Activated CD8-positive, alpha-beta T cell treated with anti-CD3 and anti-CD28 coated beads, Interleukin-2, amount 10 ng/mL, durations not matched to agents 7 days and 5 days (primary cell): ENCODE measurements at regions not wholly inside any gene's neighbourhood (a gene's known extent, or its start where the extent isn't known, plus 50 kb on each side); places are given as distances from the start of the nearest gene placed in this dataset.
"Not testable (repeated sequence)": the region's sequence is repeated elsewhere in the genome, so short reads cannot be mapped to it uniquely, and the experiment has no call there.

ENCODE experiments used
- ATAC-seq: fragments of 150-1000 bp; cut with Tn5 transposase; one replicate; pipeline ENCODE4 v1.10.0; 2021; ENCODE audit warnings: moderate library complexity
- CTCF ChIA-PET: fragments of 350-600 bp; sonication (Branson Sonifier 250); formaldehyde crosslinking; loops from one replicate; lab custom pipeline; 2021; ENCODE audit warnings: antibody characterized with exemption; lab: Charles Lee
- POLR2A ChIA-PET: fragments of 350-600 bp; sonication (Branson Sonifier 250); formaldehyde crosslinking; loops from one replicate; lab custom pipeline; 2021; ENCODE audit warnings: antibody characterized with exemption; lab: Charles Lee
- DNase-seq: peaks from one replicate; pipeline ENCODE4 v3.0.0-alpha.2; 2020
- H3K27ac Mint-ChIP-seq: one replicate; pipeline ENCODE4 v1.8.0; 2021; ENCODE audit warnings: mild to moderate bottlenecking, mixed read lengths
- H3K27me3 Mint-ChIP-seq: one replicate; pipeline ENCODE4 v1.8.0; 2021; ENCODE audit warnings: low read depth, mixed read lengths
- H3K36me3 Mint-ChIP-seq: one replicate; pipeline ENCODE4 v1.8.0; 2021; ENCODE audit warnings: low read depth, mixed read lengths
- H3K4me1 Mint-ChIP-seq: one replicate; pipeline ENCODE4 v1.8.0; 2021; ENCODE audit warnings: low read depth, mixed read lengths
- H3K4me3 Mint-ChIP-seq: one replicate; pipeline ENCODE4 v1.8.0; 2021; ENCODE audit warnings: mild to moderate bottlenecking, mixed read lengths
- H3K9me3 Mint-ChIP-seq: one replicate; pipeline ENCODE4 v1.8.0; 2022; ENCODE audit warnings: mixed read lengths; ENCODE audit not compliant: insufficient read depth

- H3K27me3 Mint-ChIP-seq, CTCF ChIA-PET, H3K36me3 Mint-ChIP-seq: not testable (repeated sequence)
Measured at GRCh38 chr22:10741776-10742630, 4786.0 kb upstream of the OR11H1 start.

GRCh38 chr22:10746382-10746781 is 4781.6 kb upstream of the OR11H1 start:
- H3K27me3 Mint-ChIP-seq, POLR2A ChIA-PET: not testable (repeated sequence)

More at GRCh38 chr22:10741776-10742630, 4786.0 kb upstream of the OR11H1 start:
- H3K4me3 Mint-ChIP-seq, DNase-seq, H3K27ac Mint-ChIP-seq, POLR2A ChIA-PET, ATAC-seq, H3K4me1 Mint-ChIP-seq: not testable (repeated sequence)
- H3K9me3 Mint-ChIP-seq, result peaks cover 54% of the 10 kb centered on the region

GRCh38 chr22:10747227-10747626 is 4780.8 kb upstream of the OR11H1 start:
- H3K36me3 Mint-ChIP-seq, DNase-seq, H3K27me3 Mint-ChIP-seq, H3K4me3 Mint-ChIP-seq, ATAC-seq, H3K4me1 Mint-ChIP-seq, CTCF ChIA-PET, POLR2A ChIA-PET, H3K27ac Mint-ChIP-seq: not testable (repeated sequence)
- peaks cover 37% of the 10 kb centered on the region for H3K9me3 Mint-ChIP-seq

More at GRCh38 chr22:10746382-10746781, 4781.6 kb upstream of the OR11H1 start:
- H3K4me3 Mint-ChIP-seq, ATAC-seq, H3K27ac Mint-ChIP-seq, H3K4me1 Mint-ChIP-seq, H3K36me3 Mint-ChIP-seq, DNase-seq, CTCF ChIA-PET: not testable (repeated sequence)
- H3K9me3 Mint-ChIP-seq, result peaks cover 37% of the 10 kb centered on the region

- H3K27me3 Mint-ChIP-seq, H3K36me3 Mint-ChIP-seq, H3K27ac Mint-ChIP-seq, DNase-seq, CTCF ChIA-PET, POLR2A ChIA-PET, ATAC-seq, H3K4me1 Mint-ChIP-seq, H3K4me3 Mint-ChIP-seq: not testable (repeated sequence)
- peaks cover 41% of the 10 kb centered on the region for H3K9me3 Mint-ChIP-seq
Measured at GRCh38 chr22:10748751-10749150, 4779.2 kb upstream of the OR11H1 start.

- H3K27ac Mint-ChIP-seq, POLR2A ChIA-PET, H3K36me3 Mint-ChIP-seq, H3K4me1 Mint-ChIP-seq, H3K27me3 Mint-ChIP-seq, CTCF ChIA-PET, DNase-seq, ATAC-seq, H3K4me3 Mint-ChIP-seq: not testable (repeated sequence)
- H3K9me3 Mint-ChIP-seq, result peaks cover 43% of the 10 kb centered on the region
Measured at GRCh38 chr22:10749423-10749822, 4778.6 kb upstream of the OR11H1 start.

GRCh38 chr22:10753566-10753965 is 4774.4 kb upstream of the OR11H1 start:
- ATAC-seq, POLR2A ChIA-PET, H3K27ac Mint-ChIP-seq, H3K4me3 Mint-ChIP-seq, H3K36me3 Mint-ChIP-seq, CTCF ChIA-PET, H3K4me1 Mint-ChIP-seq, DNase-seq, H3K27me3 Mint-ChIP-seq: not testable (repeated sequence)
- H3K9me3 Mint-ChIP-seq, result peaks cover 61% of the 10 kb centered on the region

- CTCF ChIA-PET, H3K27me3 Mint-ChIP-seq, H3K4me3 Mint-ChIP-seq, H3K36me3 Mint-ChIP-seq, H3K27ac Mint-ChIP-seq, POLR2A ChIA-PET, DNase-seq, ATAC-seq, H3K4me1 Mint-ChIP-seq: not testable (repeated sequence)
- H3K9me3 Mint-ChIP-seq, result peaks cover 54% of the 10 kb centered on the region
Measured at GRCh38 chr22:10755350-10755749, 4772.6 kb upstream of the OR11H1 start.

- ATAC-seq, H3K4me3 Mint-ChIP-seq, H3K27me3 Mint-ChIP-seq, H3K27ac Mint-ChIP-seq, CTCF ChIA-PET, POLR2A ChIA-PET, H3K4me1 Mint-ChIP-seq, H3K36me3 Mint-ChIP-seq, DNase-seq: not testable (repeated sequence)
- peaks cover 40% of the 10 kb centered on the region for H3K9me3 Mint-ChIP-seq
Measured at GRCh38 chr22:10760418-10760817, 4767.6 kb upstream of the OR11H1 start.

GRCh38 chr22:10766320-10766719 is 4761.7 kb upstream of the OR11H1 start:
- H3K27ac Mint-ChIP-seq, ATAC-seq, DNase-seq, H3K36me3 Mint-ChIP-seq, H3K4me1 Mint-ChIP-seq, POLR2A ChIA-PET, CTCF ChIA-PET, H3K27me3 Mint-ChIP-seq, H3K4me3 Mint-ChIP-seq: not testable (repeated sequence)
- peaks cover 34% of the 10 kb centered on the region for H3K9me3 Mint-ChIP-seq

- H3K27me3 Mint-ChIP-seq, H3K36me3 Mint-ChIP-seq, ATAC-seq, POLR2A ChIA-PET, CTCF ChIA-PET, DNase-seq, H3K4me3 Mint-ChIP-seq, H3K27ac Mint-ChIP-seq, H3K4me1 Mint-ChIP-seq: not testable (repeated sequence)
- peaks cover 29% of the 10 kb centered on the region for H3K9me3 Mint-ChIP-seq
Measured at GRCh38 chr22:10768875-10769274, 4759.1 kb upstream of the OR11H1 start.

- POLR2A ChIA-PET, ATAC-seq, H3K27me3 Mint-ChIP-seq, DNase-seq, H3K4me1 Mint-ChIP-seq, H3K4me3 Mint-ChIP-seq, H3K27ac Mint-ChIP-seq, H3K36me3 Mint-ChIP-seq, CTCF ChIA-PET: not testable (repeated sequence)
- H3K9me3 Mint-ChIP-seq, result peaks cover 46% of the 10 kb centered on the region
Measured at GRCh38 chr22:10771744-10772143, 4756.2 kb upstream of the OR11H1 start.

- ATAC-seq, CTCF ChIA-PET, H3K36me3 Mint-ChIP-seq, POLR2A ChIA-PET, H3K4me1 Mint-ChIP-seq, H3K27me3 Mint-ChIP-seq, H3K27ac Mint-ChIP-seq, H3K4me3 Mint-ChIP-seq, DNase-seq: not testable (repeated sequence)
- peaks cover 48% of the 10 kb centered on the region for H3K9me3 Mint-ChIP-seq
Measured at GRCh38 chr22:10773341-10773740, 4754.7 kb upstream of the OR11H1 start.
